GM18519 (cell line): ENCODE measurements at regions not wholly inside any gene's neighbourhood (a gene's known extent, or its start where the extent isn't known, plus 50 kb on each side); places are given as distances from the start of the nearest gene placed in this dataset.

ENCODE experiments used
- ATAC-seq: cut with Tn5 transposase; IDR thresholded peaks from one replicate; pipeline ENCODE4 v1.9.1; 2021; ENCODE audit warnings: mild to moderate bottlenecking, moderate library complexity; ENCODE audit not compliant: unreplicated experiment, low FRiP score

DNA sequence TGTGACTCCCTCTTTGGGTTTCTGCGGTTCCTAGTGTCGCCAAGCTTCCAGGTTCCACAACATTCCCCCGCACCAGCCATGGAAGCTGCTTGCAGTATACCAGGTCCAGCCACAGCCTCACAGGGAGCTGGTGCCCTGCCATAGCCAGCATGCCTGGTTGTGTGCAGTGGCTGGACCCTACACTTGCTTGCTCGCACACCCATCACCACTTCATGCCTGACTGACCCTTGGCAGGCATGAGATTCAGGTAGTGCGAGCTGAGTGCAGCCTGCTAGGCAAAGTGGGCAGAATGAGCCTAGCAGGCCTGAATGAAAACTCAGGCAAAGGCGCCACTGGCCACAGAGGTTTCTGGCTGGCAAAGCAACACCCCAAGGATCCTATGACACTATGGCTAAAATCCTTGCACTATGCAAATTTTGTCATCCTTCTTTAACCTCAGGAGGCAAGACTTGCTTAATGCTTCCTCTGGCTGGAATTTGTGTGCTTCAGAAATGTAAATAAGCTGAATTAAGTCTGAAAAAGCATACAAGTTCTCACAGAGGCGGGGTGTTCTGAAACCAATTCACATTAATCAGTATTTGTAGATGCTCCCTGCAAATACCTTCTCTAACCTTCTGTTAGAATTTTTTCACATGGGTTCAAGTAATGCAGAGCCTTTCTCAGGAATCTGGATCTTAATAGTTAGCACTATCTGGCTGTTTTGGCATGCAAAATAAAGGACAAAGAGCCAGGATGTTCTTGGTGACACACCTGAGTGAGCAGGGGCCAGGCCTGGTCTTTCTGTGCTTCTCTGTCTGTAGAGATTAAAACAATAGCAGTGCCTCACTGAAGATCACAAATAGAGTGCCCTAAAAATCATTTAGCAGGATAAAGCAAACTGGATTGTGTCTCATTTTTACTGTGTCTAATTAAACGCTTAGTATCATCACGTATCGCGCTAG is 256.9 kb downstream of the GPATCH2 start:
- no peak for ATAC-seq

- no peak for ATAC-seq
Measured at GRCh38 chr1:217372049-217372970, 258.6 kb downstream of the GPATCH2 start.

- no peak for ATAC-seq
Measured at GRCh38 chr1:217370757-217371156, 260.1 kb downstream of the GPATCH2 start.

- no peak for ATAC-seq
Measured at GRCh38 chr1:217369996-217370551, 260.8 kb downstream of the GPATCH2 start.

DNA sequence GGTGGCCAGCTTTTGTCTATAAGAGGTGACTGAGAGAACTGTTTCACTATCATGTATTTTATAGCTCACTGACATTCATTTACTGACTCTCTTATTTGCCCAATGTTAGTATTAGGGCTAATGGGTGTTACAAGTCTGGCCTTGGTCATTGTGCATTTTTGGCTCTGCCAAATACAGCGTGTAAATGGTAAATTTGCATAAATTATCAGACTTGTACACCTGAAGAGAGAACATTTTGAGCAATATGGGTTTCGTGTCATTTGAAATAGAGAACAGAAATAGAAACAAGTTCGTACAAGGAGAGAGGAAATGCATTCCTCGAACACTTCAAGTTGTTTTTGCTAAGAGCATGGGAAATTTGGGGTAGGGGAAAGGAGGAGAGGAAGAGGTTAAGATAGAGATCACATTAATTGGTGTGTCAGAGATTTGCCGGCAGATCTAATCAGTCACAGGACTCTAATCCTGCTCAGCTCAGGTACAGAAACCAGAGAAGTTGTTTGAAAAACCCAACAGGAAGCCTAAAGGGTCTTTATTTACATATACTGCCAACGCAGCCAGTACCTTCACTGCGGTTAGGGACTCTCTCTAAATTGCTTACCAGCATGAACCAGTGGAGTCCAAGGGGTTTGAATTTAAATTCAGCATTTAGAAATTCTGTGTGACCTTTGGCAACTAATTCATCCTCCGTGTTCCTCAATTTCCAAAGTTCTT is 261.5 kb downstream of the GPATCH2 start:
- peak; percentile 84 for ATAC-seq

GRCh38 chr1:217364220-217364619 is 266.7 kb downstream of the GPATCH2 start:
- no peak for ATAC-seq

DNA sequence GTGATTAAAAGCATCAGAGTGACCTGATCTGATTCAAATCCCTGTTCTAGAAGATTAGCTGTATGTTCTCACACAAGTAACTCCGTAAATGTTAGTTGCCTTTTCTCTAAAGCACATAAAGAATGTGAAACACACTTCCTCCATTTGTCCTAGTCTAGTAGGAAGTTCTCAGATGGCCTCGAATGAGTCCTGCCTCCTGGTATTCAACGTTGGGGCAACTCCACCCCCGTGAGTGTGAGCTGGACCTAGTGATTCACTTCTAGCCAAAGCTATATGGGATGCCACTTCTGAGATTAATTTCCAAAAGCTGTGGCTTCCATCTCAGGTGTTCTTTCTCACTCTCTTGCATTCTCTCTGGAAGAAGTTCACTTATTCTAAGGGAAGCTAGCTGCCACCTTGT is 267.6 kb downstream of the GPATCH2 start:
- ATAC-seq: no peak

- ATAC-seq: no peak
Measured at GRCh38 chr1:217360510-217360909, 270.4 kb downstream of the GPATCH2 start.

DNA sequence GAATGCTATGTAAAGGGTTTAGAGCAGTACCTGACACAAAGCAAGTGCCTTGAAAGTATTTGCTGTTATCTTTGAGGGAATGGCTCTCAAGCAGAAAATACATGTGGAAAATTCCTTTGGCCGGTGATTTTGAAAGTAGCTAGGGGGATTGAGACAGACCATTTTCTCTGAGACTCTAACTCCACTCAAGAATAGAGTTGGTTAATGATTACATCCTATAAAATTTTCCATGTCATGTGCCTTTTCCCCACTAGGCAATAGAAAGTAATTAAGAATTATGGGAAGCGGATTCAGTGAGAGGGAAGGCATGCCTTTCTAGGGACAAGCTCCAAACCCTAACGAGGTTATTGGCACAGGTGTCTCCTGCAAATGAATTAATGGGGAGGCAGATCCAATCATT is 276.0 kb downstream of the GPATCH2 start:
- ATAC-seq: no peak

- no peak for ATAC-seq
Measured at GRCh38 chr1:217348960-217349664, 281.8 kb downstream of the GPATCH2 start.

GRCh38 chr1:217344712-217345111 is 286.2 kb downstream of the GPATCH2 start:
- ATAC-seq: no peak

DNA sequence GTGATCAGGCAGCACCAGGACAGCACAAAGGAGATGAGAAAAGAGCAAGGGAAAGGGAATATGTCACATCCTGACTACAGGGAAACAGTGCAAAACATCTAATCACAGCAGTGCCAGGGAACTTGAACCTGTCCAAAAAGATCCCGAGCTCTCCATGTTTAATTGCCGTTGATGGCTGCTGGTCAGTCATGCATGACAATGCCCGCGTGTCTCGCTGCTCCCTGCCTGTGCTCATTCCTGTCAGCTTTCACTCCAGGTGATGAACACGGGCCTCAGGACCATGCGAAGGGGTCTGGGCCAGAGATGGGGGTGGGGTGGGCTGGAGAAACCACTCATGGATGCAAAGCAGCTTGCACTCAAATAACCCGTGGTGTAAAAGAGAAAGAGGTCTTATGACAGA is 287.0 kb downstream of the GPATCH2 start:
- ATAC-seq: no peak

- ATAC-seq: no peak
Measured at GRCh38 chr1:217342105-217342504, 288.8 kb downstream of the GPATCH2 start.

DNA sequence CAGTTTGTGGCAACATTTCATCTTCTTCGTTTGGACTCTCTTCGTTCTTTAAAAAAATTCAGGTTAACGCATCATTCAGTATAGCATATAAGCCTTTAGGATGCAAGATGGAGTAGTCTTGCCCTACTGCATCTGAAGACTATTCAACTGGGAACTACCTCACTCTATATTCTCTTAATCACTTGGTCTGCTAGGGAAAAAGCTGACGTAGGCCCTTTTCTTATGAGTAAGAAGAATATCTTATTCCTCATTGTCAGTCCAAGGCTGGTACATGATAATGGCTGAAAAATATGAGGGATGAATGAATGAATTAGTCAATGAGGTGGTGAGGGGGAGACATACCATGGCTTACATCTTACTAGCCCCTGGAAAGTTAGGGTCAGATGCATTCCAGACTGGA is 294.2 kb downstream of the GPATCH2 start:
- ATAC-seq: no peak

GRCh38 chr1:217333939-217334338 is 297.0 kb downstream of the GPATCH2 start:
- ATAC-seq: peak; percentile 82

GRCh38 chr1:217332431-217333065 is 298.3 kb downstream of the GPATCH2 start:
- ATAC-seq: no peak

- no peak for ATAC-seq
Measured at GRCh38 chr1:217331698-217332097, 299.2 kb downstream of the GPATCH2 start.

- ATAC-seq: no peak
Measured at GRCh38 chr1:217327901-217328300, 303.0 kb downstream of the GPATCH2 start.

DNA sequence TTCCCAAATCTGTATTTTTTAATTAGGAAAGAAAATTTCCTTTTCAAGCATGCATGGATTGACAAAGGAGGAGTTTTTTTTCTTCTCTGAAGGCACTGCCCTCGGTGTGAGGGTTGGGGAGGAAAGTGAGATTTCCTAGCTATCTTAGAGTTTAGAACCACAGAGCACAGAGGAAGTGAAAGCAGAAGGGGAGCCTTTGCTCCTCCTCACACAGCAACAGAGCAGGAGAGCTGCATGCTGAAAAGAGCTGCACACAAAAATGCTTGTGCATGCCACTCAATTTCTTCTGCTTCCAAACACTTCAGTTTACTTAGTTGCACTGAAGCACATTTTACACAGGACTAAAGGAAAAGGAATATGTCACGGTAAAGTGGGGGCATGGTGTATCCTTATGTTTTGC is 308.1 kb downstream of the GPATCH2 start:
- peak; percentile 100 for ATAC-seq
